ENCODE measurements at regions not wholly inside any gene's neighbourhood (a gene's known extent, or its start where the extent isn't known, plus 50 kb on each side); places are given as distances from the start of the nearest gene placed in this dataset.

- peak; percentile 38; the same call in 1 of the 3 replicates for ATAC-seq
- FAIRE-seq = no peak
- ChIA-PET POLR2A (no interaction called here), CTCF (ENCODE audit: low intra/inter-chr PET ratio, low total read pairs) (no interaction called here)
- no peaks in the 10 kb centered on the region for H4K20me1 ChIP-seq (ENCODE audit: insufficient read depth, low read length)
- H3K4me2 ChIP-seq (ENCODE audit: low read depth, low read length) = no peak overlapping the region
- no peaks in the 10 kb centered on the region for H3K27me3 ChIP-seq (ENCODE audit: control insufficient read depth in 1 of 2, insufficient read depth in 2 of 2, low read length in 2 of 2)
- no peak overlapping the region for H3K27ac ChIP-seq (ENCODE audit: extremely low read length, insufficient read depth, low read length)
- intact Hi-C loops (cut with micrococcal nuclease; ENCODE audit: unreplicated experiment) = no loop called here
- H3K9ac ChIP-seq (ENCODE audit: insufficient read depth, low read depth, low read length) = no peak overlapping the region
- TF ChIP-seq GABPA (IDR thresholded peaks at IDR 0.05; ENCODE audit: low read depth, low read length) (no peak), GABPA (CRISPR knock-in tag; IDR thresholded peaks at IDR 0.05; ENCODE audit: low read depth) (0 out of 2 replicates have a peak, but pooled peaks have one; percentile 10), MBNL3 (CRISPR knock-in tag; conservative IDR thresholded peaks at IDR 0.05) (no peak)
- H3K79me2 ChIP-seq (ENCODE audit: insufficient read depth, low read length) = no peaks in the 10 kb centered on the region
- no peak for DNase-seq (ENCODE audit: low spot score)
- no peaks in the 10 kb centered on the region for H3K4me1 ChIP-seq (ENCODE audit: insufficient read depth, low read length)
- 16% methylated on average over 6 of the region's 6 CpGs for whole genome bisulfite sequencing (ENCODE audit: low lambda C conversion rate)
- no peak overlapping the region for H3K4me3 ChIP-seq (replicated peaks in 1 of 3; ENCODE audit: insufficient read depth in 1 of 3, low read depth in 2 of 3, low read length in 3 of 3)
- BruUV-seq (replicated peaks) = no TSS peak
- in situ Hi-C loops (cut with HindIII; ENCODE audit: extremely low pct_ligation_motif_present, low pct_unique_long_range_greater_than_20kb) = no loop called here
- no peaks in the 10 kb centered on the region for H3K36me3 ChIP-seq (replicated peaks in 1 of 2; ENCODE audit: control insufficient read depth in 1 of 2, insufficient read depth in 2 of 2, low read length in 2 of 2)
- no peak overlapping the region for H2AFZ ChIP-seq (ENCODE audit: low read length)
- no peaks in the 10 kb centered on the region; the same call in 1 of the 2 replicates for H3K9me3 ChIP-seq (ENCODE audit: low read length)
Measured at GRCh38 chr4:159697322-159698283, 594.7 kb downstream of the RAPGEF2 start.

GRCh38 chr4:159698336-159698735, 595.5 kb downstream of the RAPGEF2 start:
- CTCF ChIA-PET (ENCODE audit: low intra/inter-chr PET ratio, low total read pairs) = no interaction called here
- 63% methylated on average over 3 of the region's 3 CpGs for WGBS (ENCODE audit: low lambda C conversion rate)
- TF ChIP-seq ZNF839 (CRISPR knock-in tag; IDR thresholded peaks at IDR 0.05; ENCODE audit: borderline replicate concordance) (no peak), ZNF646 (CRISPR knock-in tag; IDR thresholded peaks at IDR 0.05) (no peak), ZNF619 (CRISPR knock-in tag; IDR thresholded peaks at IDR 0.05) (no peak), RARG (CRISPR knock-in tag; IDR thresholded peaks at IDR 0.05; ENCODE audit: low read depth) (no peak), POGK (CRISPR knock-in tag; conservative IDR thresholded peaks at IDR 0.05) (no peak), ZNF138 (CRISPR knock-in tag; IDR thresholded peaks at IDR 0.05; ENCODE audit: low read depth) (no peak)

More at GRCh38 chr4:159698336-159698735, 595.5 kb downstream of the RAPGEF2 start:
- Histone ChIP-seq H3K79me2 (ENCODE audit: insufficient read depth, low read length) (no peaks in the 10 kb centered on the region), H3K27ac (ENCODE audit: extremely low read length, insufficient read depth, low read length) (no peak overlapping the region), H3K27me3 (ENCODE audit: control insufficient read depth in 1 of 2, insufficient read depth in 2 of 2, low read length in 2 of 2) (no peaks in the 10 kb centered on the region), H4K20me1 (ENCODE audit: insufficient read depth, low read length) (no peaks in the 10 kb centered on the region), H3K4me3 (replicated peaks in 1 of 3; ENCODE audit: insufficient read depth in 1 of 3, low read depth in 2 of 3, low read length in 3 of 3) (no peak overlapping the region), H3K9ac (ENCODE audit: insufficient read depth, low read depth, low read length) (no peak overlapping the region), H2AFZ (ENCODE audit: low read length) (no peak overlapping the region), H3K9me3 (ENCODE audit: low read length) (no peaks in the 10 kb centered on the region), H3K36me3 (replicated peaks in 1 of 2; ENCODE audit: control insufficient read depth in 1 of 2, insufficient read depth in 2 of 2, low read length in 2 of 2) (no peaks in the 10 kb centered on the region), H3K4me1 (ENCODE audit: insufficient read depth, low read length) (no peaks in the 10 kb centered on the region), H3K4me2 (ENCODE audit: low read depth, low read length) (no peak overlapping the region)
- in situ Hi-C loops (cut with HindIII; ENCODE audit: extremely low pct_ligation_motif_present, low pct_unique_long_range_greater_than_20kb) = no loop called here
- BruUV-seq (replicated peaks) = no TSS peak
- no peak for DNase-seq (ENCODE audit: low spot score)
- no peak for ATAC-seq
- POLR2A ChIA-PET = no interaction called here
- no peak for FAIRE-seq
- intact Hi-C loops (cut with micrococcal nuclease; ENCODE audit: unreplicated experiment) = no loop called here
